NCI-H748 treated with DMSO at 0.1 percent for 48 hours (cell line): ENCODE measurements at regions not wholly inside any gene's neighbourhood (a gene's known extent, or its start where the extent isn't known, plus 50 kb on each side); places are given as distances from the start of the nearest gene placed in this dataset.

Source experiments
- DNase-seq: peaks from one replicate; lab custom pipeline; 2025; lab: John Stamatoyannopoulos, UW

- DNase-seq, result no peak
Measured at GRCh38 chr12:61490526-61491498, 769.4 kb upstream of the USP15 start.

GRCh38 chr12:61502179-61502578, 758.0 kb upstream of the USP15 start:
- no peak for DNase-seq

- DNase-seq, result peak; percentile 19
Measured at GRCh38 chr12:61504396-61505080, 755.7 kb upstream of the USP15 start.

DNA sequence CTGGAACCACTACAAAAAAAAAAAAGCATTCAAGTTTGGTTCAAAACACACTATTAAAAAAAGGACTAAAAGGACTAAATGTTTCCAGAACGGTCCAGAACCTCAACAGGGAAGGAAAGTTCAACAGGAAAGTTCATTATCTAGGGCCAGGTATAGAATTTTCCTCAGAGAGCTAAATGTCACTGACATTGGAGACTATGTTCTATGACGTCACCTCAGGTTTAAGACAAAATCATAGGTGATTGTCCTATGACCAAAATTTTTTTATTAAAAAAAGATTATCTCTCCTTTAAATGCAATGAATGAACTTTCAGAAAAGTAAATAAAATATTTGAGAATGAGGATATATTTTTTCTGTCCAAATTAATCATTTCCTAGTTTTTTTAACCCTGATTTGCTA, 746.7 kb upstream of the USP15 start:
- no peak for DNase-seq

DNA sequence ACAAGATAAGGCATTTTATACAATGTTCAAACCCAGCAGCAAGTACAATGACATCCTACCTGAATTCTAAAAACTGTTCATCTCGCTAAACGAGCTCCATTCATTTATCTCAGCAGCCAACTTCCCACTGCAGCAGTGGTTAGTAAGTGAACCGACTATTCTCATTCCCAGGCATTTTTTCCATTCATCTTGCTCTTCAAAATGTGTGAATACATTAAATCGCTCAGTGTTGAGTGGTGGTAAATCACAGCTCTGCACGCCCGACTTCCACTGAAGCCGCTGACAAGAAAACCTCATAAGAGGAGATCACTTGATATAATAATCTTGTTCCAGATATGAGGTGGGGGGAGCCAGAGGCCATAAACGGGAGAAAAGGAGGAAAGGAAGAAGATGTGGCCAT, 746.2 kb upstream of the USP15 start:
- DNase-seq, result no peak

- no peak for DNase-seq
Measured at GRCh38 chr12:61521258-61521657, 738.9 kb upstream of the USP15 start.

- no peak for DNase-seq
Measured at GRCh38 chr12:61523276-61523992, 736.8 kb upstream of the USP15 start.

DNA sequence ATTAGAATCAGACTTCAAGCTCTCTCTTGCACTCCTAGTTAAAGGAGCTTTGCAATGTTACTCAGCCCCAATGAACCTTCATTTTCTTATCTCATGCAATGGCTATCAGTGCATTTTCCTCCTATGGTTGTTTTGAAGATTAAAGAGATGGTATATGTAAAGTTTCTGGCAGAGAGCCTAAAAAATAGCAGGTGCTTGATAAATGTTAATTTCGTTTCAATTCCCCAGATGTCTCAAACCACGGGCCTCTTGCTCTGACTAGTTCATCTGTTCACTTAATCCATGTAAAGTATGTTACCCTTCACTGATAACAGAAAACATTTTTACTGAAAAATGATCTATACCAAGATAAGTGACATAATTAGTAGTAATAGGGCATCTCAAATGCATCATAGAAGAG, 735.4 kb upstream of the USP15 start:
- no peak for DNase-seq

DNA sequence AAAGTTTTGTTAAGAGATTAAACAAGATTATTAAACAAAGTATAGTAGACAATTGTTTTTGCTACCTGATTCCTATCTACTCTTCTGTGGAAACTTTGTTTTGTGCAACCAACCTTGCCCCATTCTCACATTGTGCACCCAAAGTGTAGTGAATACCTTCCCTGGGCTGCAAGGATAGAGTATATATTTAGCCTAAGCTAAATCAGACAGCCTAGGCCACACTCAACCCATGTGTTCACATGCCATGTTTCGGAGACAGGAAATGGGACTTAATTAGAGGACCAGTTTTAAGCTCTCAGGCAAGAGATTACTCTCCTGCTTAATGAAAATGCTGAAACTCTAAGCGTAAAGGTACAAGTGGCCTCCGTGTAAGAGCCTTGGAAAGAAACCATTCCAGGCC, 734.9 kb upstream of the USP15 start:
- no peak for DNase-seq

GRCh38 chr12:61530456-61530855, 729.7 kb upstream of the USP15 start:
- DNase-seq, result no peak

DNA sequence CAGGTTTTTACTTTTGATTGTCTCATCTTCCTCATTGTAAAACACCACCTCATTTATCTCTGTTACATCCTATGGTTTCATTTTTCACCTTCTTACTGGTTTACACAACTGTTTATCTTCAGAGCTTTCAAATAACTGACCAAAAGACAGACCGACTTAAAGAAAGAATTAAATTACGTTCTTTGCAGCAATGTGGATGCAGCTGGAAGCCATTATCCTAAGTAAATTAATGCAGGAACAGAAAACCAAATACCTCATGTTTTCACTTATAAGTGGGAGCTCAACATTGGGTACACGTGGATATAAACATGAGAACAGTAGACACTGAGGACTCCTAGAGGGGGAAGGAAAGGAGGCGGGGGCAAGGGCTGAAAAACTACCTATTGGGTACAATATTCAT, 729.0 kb upstream of the USP15 start:
- DNase-seq, result no peak

DNA sequence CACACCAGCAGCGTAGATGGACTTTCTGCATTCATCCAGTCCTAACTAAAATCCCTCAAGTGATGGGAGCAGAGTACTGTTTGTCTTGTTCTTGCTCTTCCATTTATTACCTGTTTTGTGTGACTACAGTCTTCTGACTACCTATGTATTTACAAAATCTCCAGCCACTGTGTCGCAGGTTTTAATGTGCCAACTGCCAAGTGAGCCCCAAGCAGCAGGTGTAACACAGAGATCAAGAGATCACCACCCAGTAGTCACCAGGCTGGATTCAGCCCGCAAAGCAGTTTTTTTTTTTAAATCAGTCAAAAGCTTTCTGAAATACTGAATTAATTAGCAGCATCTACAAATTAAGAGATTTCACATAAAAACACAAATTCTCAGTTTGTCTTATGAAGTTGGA, 724.1 kb upstream of the USP15 start:
- DNase-seq, result peak; percentile 18

GRCh38 chr12:61536525-61536924, 723.7 kb upstream of the USP15 start:
- DNase-seq, result no peak

DNA sequence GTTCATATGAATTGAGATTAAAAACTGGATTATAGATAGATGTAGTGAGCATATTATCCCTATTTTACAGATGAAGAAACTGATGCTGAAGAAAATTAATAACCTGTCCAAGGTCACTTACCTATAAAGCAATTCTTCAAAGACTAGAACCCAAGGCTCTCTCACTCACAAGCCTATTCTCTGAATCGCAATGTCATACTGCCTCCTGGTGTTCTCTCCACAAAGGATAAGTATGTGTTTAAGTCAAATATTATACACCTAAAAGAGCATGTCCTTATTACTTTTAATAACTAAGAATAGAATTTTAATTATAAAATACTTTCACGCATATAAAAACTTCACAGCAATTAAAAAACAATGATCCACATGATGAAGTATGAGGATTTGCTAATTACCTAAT, 721.3 kb upstream of the USP15 start:
- peak; percentile 52 for DNase-seq

DNA sequence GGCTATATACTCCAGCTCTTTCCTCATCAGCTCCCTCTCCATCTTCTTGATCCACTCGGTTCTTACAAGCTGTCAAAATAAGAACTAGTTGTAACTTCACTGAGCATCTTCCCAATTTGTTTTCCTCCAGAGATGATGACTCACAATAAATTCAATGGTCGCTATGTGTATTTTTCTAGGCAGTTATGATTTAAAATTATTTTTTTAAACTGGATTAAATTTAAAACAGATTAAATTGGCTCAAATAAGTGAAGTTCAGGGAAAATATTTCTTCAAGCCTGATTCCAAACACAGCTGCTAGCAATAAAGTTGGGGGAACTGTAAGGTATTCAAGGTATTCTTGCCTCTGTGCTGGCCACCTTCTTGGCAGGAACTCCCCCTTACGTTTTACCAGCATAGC, 717.7 kb upstream of the USP15 start:
- no peak for DNase-seq

DNA sequence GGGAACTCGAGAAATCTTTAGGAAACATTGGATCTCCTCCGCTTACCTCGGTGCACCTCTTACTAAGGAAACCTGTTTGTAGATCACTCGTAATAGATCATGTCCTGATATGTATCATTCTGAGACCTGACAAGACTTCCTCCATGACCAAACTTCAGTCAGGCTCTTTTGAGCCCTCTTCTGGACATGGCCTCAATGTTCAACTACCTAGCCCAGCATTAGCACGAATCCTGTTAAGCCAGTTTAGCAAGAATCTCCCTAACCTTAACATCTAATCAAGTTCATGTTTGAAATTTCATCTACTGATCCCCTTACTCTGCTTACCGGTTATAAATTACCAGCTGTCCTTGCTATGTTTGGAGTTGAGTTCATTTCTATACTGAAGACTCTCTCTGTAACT, 713.9 kb upstream of the USP15 start:
- DNase-seq, result peak; percentile 35

DNA sequence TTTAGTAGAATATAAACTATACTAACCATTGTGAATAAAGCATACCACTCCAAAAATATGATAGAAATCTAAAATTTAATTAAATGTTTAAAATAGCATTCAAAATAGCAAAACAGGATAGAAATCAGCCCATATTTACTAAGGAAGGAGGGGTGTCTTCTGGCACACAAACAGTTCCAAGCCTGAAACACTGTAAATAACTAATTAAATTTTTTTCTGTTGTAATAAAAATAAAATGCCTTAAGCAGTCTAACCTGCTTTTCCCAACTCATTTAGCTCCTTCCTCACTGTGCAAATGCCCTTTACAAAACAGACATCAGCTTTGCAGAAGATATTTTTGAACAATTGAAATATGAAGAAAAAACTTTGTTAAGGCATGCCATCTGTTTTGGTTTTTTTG, 707.1 kb upstream of the USP15 start:
- no peak for DNase-seq

- no peak for DNase-seq
Measured at GRCh38 chr12:61554268-61555008, 705.8 kb upstream of the USP15 start.

DNA sequence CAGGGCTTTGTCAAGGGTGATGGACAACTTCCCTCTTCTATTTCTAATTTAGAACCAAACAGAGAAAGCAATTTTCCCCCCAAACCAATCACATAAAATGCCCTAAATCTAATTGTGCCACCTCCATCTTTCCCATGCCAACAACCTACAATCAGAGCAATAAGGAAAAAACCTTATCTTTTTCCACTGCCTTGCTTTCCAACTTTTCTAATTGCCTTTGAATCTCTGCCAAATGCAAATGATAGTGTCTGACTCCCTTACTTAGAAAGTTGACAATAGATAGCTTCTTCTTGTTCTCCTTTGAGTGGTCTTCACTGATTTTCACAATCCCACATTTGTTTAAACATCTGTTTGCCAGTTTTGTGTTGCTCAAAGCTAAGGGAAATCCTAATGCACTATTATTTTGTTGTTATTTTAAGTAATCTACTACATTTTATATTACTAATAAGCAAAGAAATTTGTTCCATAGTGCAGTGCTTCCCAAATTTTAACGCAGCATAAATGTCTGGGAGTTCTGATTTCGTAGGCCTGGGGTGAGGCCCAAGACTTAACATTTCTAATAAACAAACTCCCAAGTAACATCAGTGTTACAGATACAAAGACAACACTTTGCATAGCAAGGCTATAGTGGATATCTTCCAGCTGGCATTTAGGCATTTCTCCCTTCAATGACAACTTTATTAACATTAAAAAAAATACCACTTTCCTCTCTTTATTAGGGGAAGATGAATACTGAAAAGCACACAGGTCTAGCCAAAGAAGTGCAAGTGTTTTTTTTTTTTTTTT, 696.3 kb upstream of the USP15 start:
- no peak for DNase-seq

DNA sequence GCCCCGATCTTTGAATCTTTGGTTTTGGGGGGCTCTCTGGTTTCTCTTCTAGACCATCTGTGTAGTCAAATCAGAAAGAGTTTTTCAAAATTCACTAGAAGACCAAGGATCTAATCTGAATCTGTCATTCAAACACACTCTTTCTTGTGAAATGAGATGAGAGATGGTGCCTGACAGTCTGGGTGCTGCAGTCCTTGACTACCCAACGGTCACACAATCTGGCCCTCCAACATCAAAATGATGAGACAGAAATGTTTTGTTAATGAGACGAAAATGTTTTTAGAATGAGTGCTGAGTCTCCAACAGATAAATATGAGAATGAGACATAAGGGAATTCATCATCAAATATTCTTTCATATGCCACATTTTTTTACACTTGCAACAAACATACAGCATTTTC, 695.7 kb upstream of the USP15 start:
- no peak for DNase-seq

DNA sequence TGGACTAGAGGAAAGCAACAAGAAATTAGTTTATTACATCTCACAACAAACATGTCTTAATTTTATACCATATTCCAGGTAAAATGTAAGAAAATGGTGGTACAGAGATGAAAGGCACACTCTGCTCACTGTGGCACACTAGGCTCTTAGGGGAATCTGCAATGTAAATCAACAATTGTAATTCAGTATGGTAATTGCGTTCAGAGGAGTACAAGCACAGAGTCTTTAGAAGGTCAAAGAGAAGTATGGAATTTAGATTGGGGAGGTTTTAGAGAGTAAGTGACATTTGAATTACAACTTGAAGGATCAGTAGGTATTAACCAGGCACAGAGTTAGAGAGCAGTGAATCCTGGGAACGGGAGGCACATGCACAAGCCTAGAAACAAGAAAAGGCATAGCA, 694.0 kb upstream of the USP15 start:
- no peak for DNase-seq
